ENCODE measurements at regions not wholly inside any gene's neighbourhood (a gene's known extent, or its start where the extent isn't known, plus 50 kb on each side); places are given as distances from the start of the nearest gene placed in this dataset.

DNA sequence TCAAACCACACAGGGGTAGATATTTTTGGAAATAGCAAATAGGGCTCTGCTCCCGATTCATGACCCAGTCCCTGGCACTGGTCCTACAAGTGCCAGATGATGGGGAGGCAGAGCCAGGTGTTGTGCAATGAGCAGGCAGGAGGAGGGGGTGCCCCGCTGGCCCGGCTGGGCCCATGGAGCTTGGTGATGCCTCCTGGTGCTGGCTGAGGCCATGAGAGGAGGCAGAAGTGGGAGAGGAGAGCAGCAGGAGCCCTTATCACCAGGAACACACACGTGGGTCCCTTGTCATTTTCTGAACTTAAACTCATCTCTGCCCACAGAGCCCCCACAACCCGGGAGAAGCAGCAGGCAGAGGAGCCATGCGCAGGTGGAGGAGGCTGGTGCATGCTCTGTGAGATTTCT lies 90.5 kb upstream of the MAPK4 start:
- in situ Hi-C loops (cut with MboI; ENCODE audit: low sequenced_read_pairs, unreplicated experiment), result no loop called here
- TF ChIP-seq CTCF (IDR thresholded peaks at IDR 0.05; ENCODE audit: borderline replicate concordance, control extremely low read depth, extremely low read depth, insufficient read depth, missing control alignments), result no peak
- DNase-seq (ENCODE audit: low spot score), result no peak

DNA sequence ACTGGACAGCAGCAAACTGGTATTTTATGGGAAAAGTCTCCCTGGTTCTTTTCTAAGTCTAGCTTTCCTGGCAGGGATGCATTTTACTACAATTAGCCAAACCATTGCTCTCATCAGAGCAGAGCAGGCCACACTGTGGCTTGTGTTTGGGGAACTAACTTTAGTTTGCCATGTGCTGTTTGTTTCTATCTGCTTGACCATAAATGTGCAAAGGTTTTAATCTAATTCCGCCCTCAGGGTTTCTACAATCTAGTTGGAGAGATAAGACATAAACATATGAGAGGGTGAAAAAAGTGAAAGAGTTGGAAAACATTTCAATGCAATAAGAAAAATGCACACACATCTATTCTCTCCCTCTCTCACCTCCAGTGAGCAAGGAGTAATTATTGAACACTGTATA lies 86.9 kb upstream of the MAPK4 start:
- no peak for TF ChIP-seq CTCF (IDR thresholded peaks at IDR 0.05; ENCODE audit: borderline replicate concordance, control extremely low read depth, extremely low read depth, insufficient read depth, missing control alignments)
- in situ Hi-C loops (cut with MboI; ENCODE audit: low sequenced_read_pairs, unreplicated experiment), result no loop called here
- no peak for DNase-seq (ENCODE audit: low spot score)

- no peak for DNase-seq (ENCODE audit: low spot score)
- no peak for TF ChIP-seq CTCF (IDR thresholded peaks at IDR 0.05; ENCODE audit: borderline replicate concordance, control extremely low read depth, extremely low read depth, insufficient read depth, missing control alignments)
- in situ Hi-C loops (cut with MboI; ENCODE audit: low sequenced_read_pairs, unreplicated experiment), result no loop called here
These were observed 86.0 kb upstream of the MAPK4 start for GRCh38 chr18:50473881-50474280.

GRCh38 chr18:50475538-50476193 lies 84.2 kb upstream of the MAPK4 start:
- in situ Hi-C loops (cut with MboI; ENCODE audit: low sequenced_read_pairs, unreplicated experiment), result no loop called here
- TF ChIP-seq CTCF (IDR thresholded peaks at IDR 0.05; ENCODE audit: borderline replicate concordance, control extremely low read depth, extremely low read depth, insufficient read depth, missing control alignments), result no peak
- DNase-seq (ENCODE audit: low spot score), result no peak

DNA sequence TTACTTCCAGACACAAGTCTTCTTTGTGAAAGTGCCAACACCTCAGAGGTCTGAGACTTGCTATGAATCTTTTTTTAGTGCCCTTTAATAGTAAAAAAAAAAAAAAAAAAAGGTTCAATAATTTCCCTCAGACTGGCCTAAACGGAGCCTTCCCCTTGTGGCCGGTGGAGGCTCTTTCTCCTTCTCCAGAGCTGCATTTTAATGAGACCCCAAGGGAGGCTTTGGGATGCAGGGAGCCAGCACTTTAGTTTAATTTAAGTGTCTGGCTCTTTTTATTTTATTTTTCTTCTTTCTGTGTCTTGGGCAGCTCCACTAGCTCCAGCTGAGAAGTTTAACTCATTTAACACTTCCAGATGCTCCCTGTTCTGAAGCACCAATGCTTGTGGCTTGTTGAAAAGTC lies 67.8 kb upstream of the MAPK4 start:
- in situ Hi-C loops (cut with MboI; ENCODE audit: low sequenced_read_pairs, unreplicated experiment), result no loop called here
- DNase-seq (ENCODE audit: low spot score), result no peak
- no peak for TF ChIP-seq CTCF (IDR thresholded peaks at IDR 0.05; ENCODE audit: borderline replicate concordance, control extremely low read depth, extremely low read depth, insufficient read depth, missing control alignments)

- TF ChIP-seq CTCF (IDR thresholded peaks at IDR 0.05; ENCODE audit: borderline replicate concordance, control extremely low read depth, extremely low read depth, insufficient read depth, missing control alignments), result no peak
- in situ Hi-C loops (cut with MboI; ENCODE audit: low sequenced_read_pairs, unreplicated experiment), result no loop called here
- DNase-seq (ENCODE audit: low spot score), result no peak
These were observed 65.3 kb upstream of the MAPK4 start for GRCh38 chr18:50494569-50494968.

Data from GM13976 (cell line).